Brain microvascular endothelial cell (primary cell): ENCODE measurements at regions not wholly inside any gene's neighbourhood (a gene's known extent, or its start where the extent isn't known, plus 50 kb on each side); places are given as distances from the start of the nearest gene placed in this dataset.
A peak's percentile ranks its signal among the peaks of the same experiment; 100 is the strongest.

ENCODE experiments used
- DNase-seq: peaks from one replicate; pipeline ENCODE4 v3.0.0-alpha.2; 2020
- H3K27ac ChIP-seq: fragments of 250-450 bp; sonication (Bioruptor Pico); 2 replicates; pipeline ENCODE4 v1.5.1; 2020; ENCODE audit warnings: mild to moderate bottlenecking, moderate library complexity
- H3K27me3 ChIP-seq: fragments of 250-450 bp; sonication (Bioruptor Pico); replicated peaks from 2 replicates; pipeline ENCODE4 v1.5.1; 2020; ENCODE audit warnings: mild to moderate bottlenecking
- H3K36me3 ChIP-seq: fragments of 250-450 bp; sonication (Bioruptor Pico); replicated peaks from 2 replicates; pipeline ENCODE4 v1.5.1; 2020; ENCODE audit warnings: mild to moderate bottlenecking
- H3K4me3 ChIP-seq: 2 replicates; pipeline ENCODE4 v1.5.1; 2011; ENCODE audit warnings: low read depth, mild to moderate bottlenecking, control low read depth, low read length, moderate library complexity
- CTCF ChIP-seq: IDR thresholded peaks from 2 replicates; pipeline ENCODE4 v1.5.1; 2011; ENCODE audit warnings: low read depth, mild to moderate bottlenecking, moderate library complexity, low read length, control low read depth, inconsistent platforms; ENCODE audit errors: missing control alignments
- in situ Hi-C: cut with HindIII; loops from 2 replicates; pipeline ENCODE4 v1.10.0; 2017; ENCODE audit warnings: low sequenced_read_pairs, low pct_ligation_motif_present

DNA sequence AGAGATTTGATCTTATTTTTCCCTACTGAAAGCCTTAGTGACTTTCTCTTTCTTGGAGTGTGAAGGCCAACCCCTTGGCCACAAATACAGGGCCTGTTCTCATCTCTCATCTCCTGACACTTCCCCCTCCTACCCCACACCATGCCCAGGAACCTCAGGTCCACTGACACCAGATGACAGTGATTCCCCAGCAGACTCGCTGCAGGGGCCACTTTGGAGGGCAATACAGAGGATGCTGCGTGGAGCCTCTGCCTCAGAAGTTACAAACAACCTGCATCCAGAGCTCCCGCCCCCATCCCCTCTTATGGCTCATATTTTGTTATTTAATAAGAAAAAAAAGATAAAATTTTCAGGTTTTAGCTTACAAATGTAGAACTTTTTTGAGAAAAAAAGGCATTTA is 70.1 kb upstream of the LGALSL start:
- H3K27me3 ChIP-seq, result no peaks in the 10 kb centered on the region
- in situ Hi-C loops, result no loop called here
- H3K27ac ChIP-seq, result no peak overlapping the region
- no peaks in the 10 kb centered on the region for H3K36me3 ChIP-seq
- DNase-seq, result no peak
- no peak for TF ChIP-seq CTCF
- H3K4me3 ChIP-seq, result no peak overlapping the region

GRCh38 chr2:64386676-64387075 is 67.3 kb upstream of the LGALSL start:
- no peak for TF ChIP-seq CTCF
- Histone ChIP-seq H3K36me3 (no peaks in the 10 kb centered on the region), H3K4me3 (no peak overlapping the region), H3K27ac (no peak overlapping the region), H3K27me3 (no peaks in the 10 kb centered on the region)
- in situ Hi-C loops, result no loop called here
- no peak for DNase-seq

GRCh38 chr2:64390586-64390985 is 63.4 kb upstream of the LGALSL start:
- no peaks in the 10 kb centered on the region for H3K36me3 ChIP-seq
- no peaks in the 10 kb centered on the region for H3K27me3 ChIP-seq
- no peak for TF ChIP-seq CTCF
- no peak for DNase-seq
- no peak overlapping the region for H3K27ac ChIP-seq
- in situ Hi-C loops, result no loop called here
- H3K4me3 ChIP-seq, result no peak overlapping the region

- TF ChIP-seq CTCF, result no peak
- peak; percentile 15 for DNase-seq
- Histone ChIP-seq H3K4me3 (no peak overlapping the region), H3K27me3 (no peaks in the 10 kb centered on the region), H3K36me3 (no peaks in the 10 kb centered on the region), H3K27ac (no peak overlapping the region)
- in situ Hi-C loops, result no loop called here
Measured at GRCh38 chr2:64391424-64391823, 62.5 kb upstream of the LGALSL start.

DNA sequence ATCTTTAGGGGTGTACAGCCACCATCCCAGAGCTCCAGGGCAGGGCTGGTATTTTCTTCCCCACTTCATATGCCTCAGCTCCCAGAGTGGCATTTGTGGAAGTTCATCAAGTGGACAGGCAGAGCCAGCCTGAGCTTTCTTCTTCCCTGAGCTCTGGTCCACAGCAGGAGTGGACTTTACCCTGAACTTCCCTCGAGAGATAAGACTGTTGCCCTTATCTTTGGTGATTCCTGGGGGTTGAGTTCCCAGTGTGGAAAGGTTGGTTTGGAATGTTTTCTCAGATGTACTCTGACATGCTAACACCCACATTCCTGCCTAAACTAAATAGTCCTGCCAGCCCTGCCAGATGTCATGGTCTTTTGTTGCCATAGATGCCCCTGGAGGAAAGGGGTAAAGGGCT is 62.0 kb upstream of the LGALSL start:
- in situ Hi-C loops, result no loop called here
- no peak overlapping the region for H3K27ac ChIP-seq
- no peak for TF ChIP-seq CTCF
- no peaks in the 10 kb centered on the region for H3K36me3 ChIP-seq
- DNase-seq, result no peak
- no peak overlapping the region for H3K4me3 ChIP-seq
- H3K27me3 ChIP-seq, result no peaks in the 10 kb centered on the region

GRCh38 chr2:64392529-64392928 is 61.4 kb upstream of the LGALSL start:
- in situ Hi-C loops, result no loop called here
- DNase-seq, result no peak
- Histone ChIP-seq H3K27ac (no peak overlapping the region), H3K4me3 (no peak overlapping the region), H3K36me3 (no peaks in the 10 kb centered on the region), H3K27me3 (no peaks in the 10 kb centered on the region)
- TF ChIP-seq CTCF, result no peak
